Nephron progenitor cell (in vitro differentiated cells): ENCODE measurements at regions not wholly inside any gene's neighbourhood (a gene's known extent, or its start where the extent isn't known, plus 50 kb on each side); places are given as distances from the start of the nearest gene placed in this dataset.
A peak's percentile ranks its signal among the peaks of the same experiment; 100 is the strongest.
"Not testable (repeated sequence)": the region's sequence is repeated elsewhere in the genome, so short reads cannot be mapped to it uniquely, and the experiment has no call there.

Experiments
- DNase-seq: peaks from one replicate; pipeline ENCODE4 v3.0.0; 2021
- H3K27ac Mint-ChIP-seq: 2 replicates; pipeline ENCODE4 v1.8.0; 2021; ENCODE audit warnings: mild to moderate bottlenecking, moderate library complexity, mixed read lengths
- H3K27me3 Mint-ChIP-seq: 2 replicates; pipeline ENCODE4 v1.8.0; 2021; ENCODE audit warnings: mild to moderate bottlenecking, low read depth, mixed read lengths; ENCODE audit not compliant: poor library complexity
- H3K36me3 Mint-ChIP-seq: 2 replicates; pipeline ENCODE4 v1.8.0; 2021; ENCODE audit warnings: low read depth, mixed read lengths
- H3K4me1 Mint-ChIP-seq: 2 replicates; pipeline ENCODE4 v1.8.0; 2021; ENCODE audit warnings: mixed read lengths
- H3K4me3 Mint-ChIP-seq: 2 replicates; pipeline ENCODE4 v1.8.0; 2021; ENCODE audit warnings: mild to moderate bottlenecking, moderate library complexity, mixed read lengths
- H3K9me3 Mint-ChIP-seq: 2 replicates; pipeline ENCODE4 v1.8.0; 2021; ENCODE audit warnings: mild to moderate bottlenecking, moderate library complexity, mixed read lengths
- CTCF ChIP-seq: fragments of 200-600 bp; sonication (generic); IDR thresholded peaks from 2 replicates; pipeline ENCODE4 v1.5.0; 2021; ENCODE audit warnings: antibody characterized with exemption

DNA sequence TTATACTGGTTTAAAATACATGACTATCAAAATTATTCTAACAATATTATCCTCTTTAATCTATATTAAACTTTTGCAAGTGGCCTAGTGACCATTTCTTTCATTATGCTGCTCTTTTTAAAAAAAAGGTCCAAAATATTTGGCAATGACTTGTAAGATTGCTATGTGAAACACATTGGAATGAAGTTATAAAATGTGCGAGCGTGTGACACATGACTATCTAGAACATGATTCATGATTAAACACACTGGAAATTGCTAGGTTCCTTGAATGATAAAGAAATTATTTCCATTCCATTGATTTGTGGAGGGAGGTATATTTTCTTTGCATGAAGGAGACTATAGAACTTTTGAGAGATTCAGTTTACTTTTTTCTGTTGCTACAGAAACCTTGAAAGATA, 739.1 kb downstream of the DIAPH3 start:
- TF ChIP-seq CTCF: no peak
- Mint-ChIP-seq H3K9me3 (peaks cover 53% of the 10 kb centered on the region), H3K27ac (peak overlapping the region; percentile 30), H3K27me3 (no peaks in the 10 kb centered on the region), H3K4me3 (no peak overlapping the region), H3K36me3 (peaks cover 15% of the 10 kb centered on the region), H3K4me1 (peaks cover 17% of the 10 kb centered on the region)
- no peak for DNase-seq

DNA sequence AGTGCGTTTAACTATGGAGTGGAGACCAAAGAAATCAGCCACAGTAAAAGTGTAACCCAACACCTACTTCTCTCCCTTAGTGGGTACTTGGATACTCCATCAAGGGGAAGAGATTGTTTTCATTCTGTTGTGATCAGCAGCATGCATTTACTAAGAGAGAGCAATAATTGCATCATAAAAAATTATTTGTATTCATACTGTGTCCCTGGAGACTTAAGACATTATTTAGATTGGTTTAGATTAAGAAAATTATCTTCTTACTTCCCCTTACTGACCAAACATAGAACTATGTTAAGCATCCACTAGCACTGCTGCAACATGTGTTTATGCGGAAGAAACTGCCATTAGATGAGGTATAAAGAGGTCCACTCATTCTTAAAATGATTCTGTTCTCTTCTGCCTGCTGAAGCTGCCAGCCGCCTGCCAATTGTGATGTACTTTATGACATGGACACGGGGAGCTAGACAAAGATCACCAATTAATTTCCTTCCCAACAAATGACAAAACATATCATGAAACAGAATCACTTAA, 738.5 kb downstream of the DIAPH3 start:
- peak overlapping the region; percentile 30 for H3K27ac Mint-ChIP-seq
- no peak for TF ChIP-seq CTCF

DNA sequence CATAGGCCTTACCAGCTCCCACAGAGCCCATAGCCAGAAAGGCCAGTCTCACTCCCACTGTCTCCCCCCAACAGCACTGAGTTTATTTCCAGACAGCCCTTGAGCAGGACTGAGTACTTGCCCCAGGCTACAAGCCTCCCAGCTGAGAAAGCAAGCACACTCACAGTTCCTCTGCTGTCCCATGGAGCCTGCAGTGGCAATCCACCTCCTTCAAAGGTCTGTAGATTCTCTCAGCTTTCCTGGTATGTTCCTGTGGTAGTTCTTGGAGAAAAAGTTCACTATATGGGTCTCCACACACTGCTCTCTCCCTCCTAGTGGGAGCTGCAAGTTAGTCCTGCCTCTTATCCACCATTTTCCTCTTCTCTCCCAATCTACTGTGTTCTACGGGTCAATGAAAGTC, 728.7 kb downstream of the DIAPH3 start:
- Mint-ChIP-seq H3K9me3 (peaks cover 57% of the 10 kb centered on the region), H3K4me1 (peaks cover 33% of the 10 kb centered on the region), H3K27me3 (peaks cover 4% of the 10 kb centered on the region), H3K27ac (no peak overlapping the region), H3K4me3 (no peak overlapping the region), H3K36me3 (peaks cover 29% of the 10 kb centered on the region)
- DNase-seq: no peak
- TF ChIP-seq CTCF: no peak

More for the DNA sequence above, 738.5 kb downstream of the DIAPH3 start:
- H3K27me3 Mint-ChIP-seq: no peaks in the 10 kb centered on the region
- peaks cover 17% of the 10 kb centered on the region for H3K4me1 Mint-ChIP-seq
- peaks cover 51% of the 10 kb centered on the region for H3K9me3 Mint-ChIP-seq
- DNase-seq: no peak
- no peak overlapping the region for H3K4me3 Mint-ChIP-seq
- H3K36me3 Mint-ChIP-seq: peaks cover 17% of the 10 kb centered on the region

- Mint-ChIP-seq H3K27ac (peak overlapping the region; percentile 64), H3K36me3 (peaks cover 21% of the 10 kb centered on the region), H3K4me3 (no peak overlapping the region), H3K4me1 (peaks cover 47% of the 10 kb centered on the region), H3K9me3 (peaks cover 40% of the 10 kb centered on the region), H3K27me3 (peaks cover 4% of the 10 kb centered on the region)
- DNase-seq: peak; percentile 9
- TF ChIP-seq CTCF: no peak
Observed at GRCh38 chr13:59437544-59438301, 726.0 kb downstream of the DIAPH3 start.

GRCh38 chr13:59439776-59440428, 723.8 kb downstream of the DIAPH3 start:
- Mint-ChIP-seq H3K9me3 (peaks cover 18% of the 10 kb centered on the region), H3K27ac (no peak overlapping the region), H3K27me3 (peaks cover 4% of the 10 kb centered on the region), H3K36me3 (peaks cover 5% of the 10 kb centered on the region), H3K4me3 (no peak overlapping the region), H3K4me1 (peaks cover 57% of the 10 kb centered on the region)
- no peak for DNase-seq
- TF ChIP-seq CTCF: no peak

GRCh38 chr13:59441068-59441467, 722.7 kb downstream of the DIAPH3 start:
- DNase-seq, H3K27ac Mint-ChIP-seq, H3K27me3 Mint-ChIP-seq, H3K4me3 Mint-ChIP-seq, H3K36me3 Mint-ChIP-seq: not testable (repeated sequence)
- Mint-ChIP-seq H3K9me3 (peaks cover 11% of the 10 kb centered on the region), H3K4me1 (peaks cover 57% of the 10 kb centered on the region)
